ENCODE measurements at regions not wholly inside any gene's neighbourhood (a gene's known extent, or its start where the extent isn't known, plus 50 kb on each side); places are given as distances from the start of the nearest gene placed in this dataset.

- TF ChIP-seq ZBTB33 (IDR thresholded peaks at IDR 0.05; ENCODE audit: extremely low read depth, insufficient replicate concordance, low read length), result no peak
- no peak for TF ChIP-seq SIN3A (IDR thresholded peaks at IDR 0.05; ENCODE audit: low read depth)
- TF ChIP-seq ZFX (IDR thresholded peaks at IDR 0.05), result no peak
Observed at GRCh38 chr6:113351173-113351834, 505.8 kb upstream of the MARCKS start (continued).

- intact Hi-C loops (cut with micrococcal nuclease), result loop anchor here (5.0 kb wide), 1 partner anchor 505 kb away; the partner anchor contains the start of gene MARCKS
- CTCF ChIA-PET, result interaction anchor here (0.9 kb wide), 1 partner anchor 507 kb away, joined by 3 read pairs; no protein-coding TSS in a partner anchor
- Histone ChIP-seq H3K4me3 (replicated peaks in 1 of 2; ENCODE audit: low read depth in 1 of 2, low read length in 2 of 2) (peak overlapping the region in 1 of 2 experiments; percentile 43; a peak in 3 of 4 replicates), H3K9me3 (ENCODE audit: control insufficient read depth in 1 of 2, insufficient read depth in 1 of 2, low read depth in 1 of 2, low read length in 2 of 2) (no peaks in the 10 kb centered on the region), H3K9me2 (ENCODE audit: insufficient read depth) (no peaks in the 10 kb centered on the region), H3K79me2 (ENCODE audit: insufficient read depth, low read length) (no peaks in the 10 kb centered on the region), H2AFZ (ENCODE audit: low read depth, low read length, poor library complexity, severe bottlenecking) (peak overlapping the region; percentile 75), H3K27ac (ENCODE audit: low read depth, low read length) (peak overlapping the region; percentile 53; the same call in 1 of the 2 replicates), H4K20me1 (ENCODE audit: insufficient read depth) (no peaks in the 10 kb centered on the region), H3K4me2 (ENCODE audit: low read length) (peak overlapping the region; percentile 85), H3K9ac (ENCODE audit: low read length) (peak overlapping the region; percentile 53), H3K4me1 (ENCODE audit: control insufficient read depth in 1 of 2, insufficient read depth in 2 of 2, low read length in 2 of 2) (peaks cover 21 to 57% of the 10 kb centered on the region in 2 experiments), H3K27me3 (ENCODE audit: insufficient read depth, low read length) (no peaks in the 10 kb centered on the region), H3K36me3 (ENCODE audit: control insufficient read depth in 1 of 2, insufficient read depth in 2 of 2, low read length in 2 of 2) (no peaks in the 10 kb centered on the region)
- DNase-seq (ENCODE audit: low read depth, low spot score) (peak; percentile 90), ATAC-seq (peak; percentile 88)
- RAD21 ChIA-PET (ENCODE audit: low non-redundant PET in 1 of 2, low total read pairs in 2 of 2, uncharacterized antibody in 2 of 2, unreplicated experiment in 2 of 2), result no interaction called here
- POLR2A ChIA-PET, result interaction anchor here (0.6 to 1.2 kb wide), 2 partner anchors 10 to 507 kb away, joined by 4 to 7 read pairs; no protein-coding TSS in a partner anchor
- no TSS peak for BruUV-seq (replicated peaks)
- peak; percentile 93 for TF ChIP-seq SP1 (IDR thresholded peaks at IDR 0.05; ENCODE audit: low read depth)
- TF ChIP-seq MAX (IDR thresholded peaks at IDR 0.05), result peak; percentile 5; the same call in 1 of the 2 replicates
- TF ChIP-seq POLR2AphosphoS5 (IDR thresholded peaks at IDR 0.05; ENCODE audit: low read depth, low read length), result peak; percentile 46
- peak; percentile 80 for TF ChIP-seq FOSL1 (IDR thresholded peaks at IDR 0.05; ENCODE audit: low read depth)
- peak; percentile 79 for TF ChIP-seq JUND (IDR thresholded peaks at IDR 0.05)
- TF ChIP-seq ZFX (IDR thresholded peaks at IDR 0.05), result no peak
- TF ChIP-seq YY1 (IDR thresholded peaks at IDR 0.05; ENCODE audit: extremely low read depth, insufficient replicate concordance, low read depth, low read length), result no peak
- TF ChIP-seq SIN3A (IDR thresholded peaks at IDR 0.05; ENCODE audit: low read depth), result peak; percentile 74; the same call in 1 of the 2 replicates
- TF ChIP-seq RAD21 (IDR thresholded peaks at IDR 0.05; ENCODE audit: low read depth), result peak; percentile 27
- no peak for TF ChIP-seq ELF1 (IDR thresholded peaks at IDR 0.05; ENCODE audit: borderline replicate concordance, low read depth)
- peak; percentile 86 for TF ChIP-seq CEBPB (IDR thresholded peaks at IDR 0.05; ENCODE audit: low read depth)
- peak; percentile 81 for TF ChIP-seq TCF7L2 (IDR thresholded peaks at IDR 0.05; ENCODE audit: borderline replicate concordance, extremely low read depth, insufficient read depth, insufficient read length)
- no peak for TF ChIP-seq CTCF (IDR thresholded peaks at IDR 0.05 in 2 of 3, conservative IDR thresholded peaks at IDR 0.05 in 1 of 3; ENCODE audit: borderline replicate concordance in 1 of 3, insufficient read depth in 1 of 3, low read depth in 2 of 3, low read length in 2 of 3)
- peak; percentile 84 for TF ChIP-seq CBX3 (IDR thresholded peaks at IDR 0.05; ENCODE audit: low read depth)
- TF ChIP-seq SRF (IDR thresholded peaks at IDR 0.05; ENCODE audit: low read depth), result peak; percentile 9; the same call in 1 of the 2 replicates
Observed at GRCh38 chr6:113352029-113352801, 504.9 kb upstream of the MARCKS start.
